CD4-positive, alpha-beta T cell (primary cell): ENCODE measurements at regions not wholly inside any gene's neighbourhood (a gene's known extent, or its start where the extent isn't known, plus 50 kb on each side); places are given as distances from the start of the nearest gene placed in this dataset.

Experiments used
- ATAC-seq: fragments of 200-7000 bp; cut with Tn5 transposase; one replicate; pipeline ENCODE4 v1.10.0; 2022; ENCODE audit warnings: mild to moderate bottlenecking; ENCODE audit not compliant: poor library complexity
- CTCF ChIA-PET: fragments of 350-600 bp; sonication (Branson Sonifier 250); formaldehyde crosslinking; loops from one replicate; lab custom pipeline; 2021; ENCODE audit warnings: antibody characterized with exemption, inconsistent platforms; lab: Charles Lee
- POLR2A ChIA-PET: fragments of 350-600 bp; sonication (Branson Sonifier 250); formaldehyde crosslinking; loops from one replicate; lab custom pipeline; 2021; ENCODE audit warnings: antibody characterized with exemption, inconsistent platforms; lab: Charles Lee
- DNase-seq, 14 experiments: peaks; one replicate each; pipeline ENCODE4 v3.0.0-alpha.2; 2013 to 2020; ENCODE audit warnings: mixed read lengths in 2 of 14
- H3K27ac ChIP-seq, 2 donors: one replicate each; pipeline versions ENCODE4 v1.5.1 to v1.7.0; 2013; ENCODE audit warnings: low read length in 2 of 2, low read depth in 1 of 2, mild to moderate bottlenecking in 1 of 2
- H3K27me3 ChIP-seq, 2 experiments: 1 replicate in 1 of 2; 2 replicates in 1 of 2; pipeline versions ENCODE4 v1.6.1 to v1.7.0; 2013; ENCODE audit warnings: low read length in 2 of 2, control low read depth in 1 of 2, mild to moderate bottlenecking in 1 of 2, moderate library complexity in 1 of 2; ENCODE audit not compliant: insufficient read depth in 2 of 2, control insufficient read depth in 1 of 2
- H3K36me3 ChIP-seq: one replicate; pipeline ENCODE4 v1.6.1; 2013; ENCODE audit warnings: low read length, control low read depth; ENCODE audit not compliant: insufficient read depth
- H3K4me1 ChIP-seq: one replicate; pipeline ENCODE4 v1.6.1; 2013; ENCODE audit warnings: low read length, control low read depth; ENCODE audit not compliant: insufficient read depth
- H3K4me3 ChIP-seq: one replicate; pipeline ENCODE4 v1.5.1; 2013; ENCODE audit warnings: mild to moderate bottlenecking, low read length, moderate library complexity
- H3K9me3 ChIP-seq, 2 experiments: 1 replicate in 1 of 2; 2 replicates in 1 of 2; pipeline versions ENCODE4 v1.6.1 to v1.7.0; 2013; ENCODE audit warnings: low read length in 2 of 2, mild to moderate bottlenecking in 2 of 2, control low read depth in 1 of 2, moderate library complexity in 1 of 2; ENCODE audit not compliant: control insufficient read depth in 1 of 2, insufficient read depth in 1 of 2
- H3K27ac Mint-ChIP-seq: one replicate; pipeline ENCODE4 v1.8.0; 2020; ENCODE audit warnings: mixed read lengths
- H3K27me3 Mint-ChIP-seq: one replicate; pipeline ENCODE4 v1.8.0; 2021; ENCODE audit warnings: mixed read lengths
- H3K36me3 Mint-ChIP-seq: one replicate; pipeline ENCODE4 v1.8.0; 2021; ENCODE audit warnings: low read depth, mixed read lengths
- H3K4me1 Mint-ChIP-seq: one replicate; pipeline ENCODE4 v1.8.0; 2021; ENCODE audit warnings: low read depth, mixed read lengths
- H3K4me3 Mint-ChIP-seq: one replicate; pipeline ENCODE4 v1.8.0; 2020; ENCODE audit warnings: mild to moderate bottlenecking, mixed read lengths
- H3K9me3 Mint-ChIP-seq: one replicate; pipeline ENCODE4 v1.8.0; 2020; ENCODE audit warnings: mixed read lengths
- intact Hi-C, 2 experiments: fragments of 100-400 bp; cut with DNase I in 1 of 2; cut with micrococcal nuclease in 1 of 2; formaldehyde crosslinking; loops; one replicate each; pipeline versions ENCODE4 v1.15.1 to v1.9.0; 2023 to 2025; cut with DNase I, micrococcal nuclease
- TF ChIP-seq, protein P1 (sequence below): fragments of 200-600 bp; IDR thresholded peaks from one replicate; pipeline ENCODE4 v1.8.0; 2022; ENCODE audit warnings: antibody characterized with exemption, mild to moderate bottlenecking

- Mint-ChIP-seq H3K36me3 (no peaks in the 10 kb centered on the region), H3K4me1 (no peaks in the 10 kb centered on the region), H3K9me3 (peaks cover 3% of the 10 kb centered on the region), H3K4me3 (no peak overlapping the region), H3K27ac (no peak overlapping the region), H3K27me3 (peaks cover 6% of the 10 kb centered on the region)
- TF ChIP-seq, protein P1, sequence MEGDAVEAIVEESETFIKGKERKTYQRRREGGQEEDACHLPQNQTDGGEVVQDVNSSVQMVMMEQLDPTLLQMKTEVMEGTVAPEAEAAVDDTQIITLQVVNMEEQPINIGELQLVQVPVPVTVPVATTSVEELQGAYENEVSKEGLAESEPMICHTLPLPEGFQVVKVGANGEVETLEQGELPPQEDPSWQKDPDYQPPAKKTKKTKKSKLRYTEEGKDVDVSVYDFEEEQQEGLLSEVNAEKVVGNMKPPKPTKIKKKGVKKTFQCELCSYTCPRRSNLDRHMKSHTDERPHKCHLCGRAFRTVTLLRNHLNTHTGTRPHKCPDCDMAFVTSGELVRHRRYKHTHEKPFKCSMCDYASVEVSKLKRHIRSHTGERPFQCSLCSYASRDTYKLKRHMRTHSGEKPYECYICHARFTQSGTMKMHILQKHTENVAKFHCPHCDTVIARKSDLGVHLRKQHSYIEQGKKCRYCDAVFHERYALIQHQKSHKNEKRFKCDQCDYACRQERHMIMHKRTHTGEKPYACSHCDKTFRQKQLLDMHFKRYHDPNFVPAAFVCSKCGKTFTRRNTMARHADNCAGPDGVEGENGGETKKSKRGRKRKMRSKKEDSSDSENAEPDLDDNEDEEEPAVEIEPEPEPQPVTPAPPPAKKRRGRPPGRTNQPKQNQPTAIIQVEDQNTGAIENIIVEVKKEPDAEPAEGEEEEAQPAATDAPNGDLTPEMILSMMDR = no peak
- ChIA-PET CTCF (no interaction called here), POLR2A (no interaction called here)
- Histone ChIP-seq H3K4me3 (no peak overlapping the region), H3K27ac (no peak overlapping the region), H3K9me3 (no peaks in the 10 kb centered on the region), H3K27me3 (no peaks in the 10 kb centered on the region), H3K4me1 (no peaks in the 10 kb centered on the region), H3K36me3 (no peaks in the 10 kb centered on the region)
- intact Hi-C loops = no loop called here
- DNase-seq (no peak), ATAC-seq (no peak)
Measured at GRCh38 chr2:215695861-215696260, 260.0 kb upstream of the FN1 start.

DNA sequence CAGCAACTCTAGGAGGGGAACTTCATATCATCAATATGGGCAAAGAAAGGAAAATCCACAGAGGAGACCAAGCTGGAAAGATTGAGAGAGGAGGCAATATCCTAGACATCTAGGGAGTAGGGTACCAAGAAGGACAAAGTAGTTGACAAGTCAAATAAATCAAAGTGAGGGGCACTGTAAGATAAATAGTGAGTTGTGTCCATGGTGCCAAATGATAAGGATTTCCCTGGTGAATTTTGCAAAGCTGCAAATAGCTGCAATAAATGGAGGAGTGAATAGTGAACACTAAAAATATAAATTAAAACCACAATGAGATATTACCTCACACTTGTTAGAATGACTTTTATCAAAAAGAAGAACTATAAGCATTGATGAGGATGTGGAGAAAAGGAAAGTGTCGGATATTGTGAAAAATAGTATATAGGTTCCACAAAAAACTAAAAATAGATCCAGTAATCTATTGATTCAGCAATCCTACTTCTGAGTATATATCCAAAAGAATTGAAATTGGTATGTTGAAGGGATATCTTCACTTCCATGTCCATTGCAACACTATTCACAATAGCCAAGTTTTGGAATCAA, 258.2 kb upstream of the FN1 start:
- ChIA-PET CTCF (no interaction called here), POLR2A (no interaction called here)
- Mint-ChIP-seq H3K27ac (no peak overlapping the region), H3K4me1 (no peaks in the 10 kb centered on the region), H3K27me3 (peaks cover 6% of the 10 kb centered on the region), H3K36me3 (no peaks in the 10 kb centered on the region), H3K4me3 (no peak overlapping the region), H3K9me3 (peaks cover 3% of the 10 kb centered on the region)
- TF ChIP-seq, protein P1 = no peak
- H3K27ac ChIP-seq = no peak overlapping the region
- ATAC-seq (no peak), DNase-seq (no peak)
- H3K27me3 ChIP-seq = no peaks in the 10 kb centered on the region
- H3K9me3 ChIP-seq = no peaks in the 10 kb centered on the region
- intact Hi-C loops = no loop called here
- no peaks in the 10 kb centered on the region for H3K36me3 ChIP-seq
- no peak overlapping the region for H3K4me3 ChIP-seq
- H3K4me1 ChIP-seq = no peaks in the 10 kb centered on the region

DNA sequence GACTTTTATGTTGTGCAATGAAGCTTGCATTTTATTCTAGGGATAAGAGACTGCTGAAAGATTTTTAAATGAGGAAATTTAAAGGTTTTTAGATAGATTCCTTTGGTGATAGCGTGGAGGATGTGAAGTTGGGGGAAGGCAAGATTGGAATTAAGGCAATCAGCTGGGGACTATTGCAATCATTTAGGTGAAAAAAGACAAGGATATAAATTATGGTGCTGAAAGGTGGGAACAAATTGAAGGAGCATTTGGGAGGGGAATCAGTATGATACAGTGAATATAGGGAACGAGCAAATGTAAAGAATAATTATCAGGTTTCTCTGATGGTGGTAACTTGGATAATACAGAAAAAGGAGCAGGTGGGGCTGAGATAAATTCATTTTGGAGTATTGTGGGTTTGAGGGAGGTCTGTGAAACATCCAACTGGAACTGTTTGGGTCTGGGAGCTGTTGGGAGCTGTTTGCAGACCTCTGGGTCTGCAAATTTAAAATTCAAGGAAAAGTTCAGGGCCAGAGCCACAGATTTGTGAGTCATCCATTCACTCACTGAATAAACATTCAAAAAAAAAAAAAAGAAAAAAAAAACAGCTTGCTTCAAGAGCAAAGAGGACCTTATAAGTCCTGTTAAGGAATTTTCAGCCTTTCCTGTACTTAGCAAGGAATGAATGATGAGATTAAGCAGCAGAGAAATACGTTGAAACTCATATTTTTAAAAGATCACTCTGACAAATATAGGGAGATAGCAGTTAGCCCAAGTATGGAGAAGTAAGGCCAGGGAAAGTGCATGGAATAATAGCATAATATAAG, 257.5 kb upstream of the FN1 start:
- Mint-ChIP-seq H3K36me3 (no peaks in the 10 kb centered on the region), H3K4me1 (no peaks in the 10 kb centered on the region), H3K9me3 (peaks cover 3% of the 10 kb centered on the region), H3K27ac (no peak overlapping the region), H3K4me3 (no peak overlapping the region), H3K27me3 (peaks cover 6% of the 10 kb centered on the region)
- Histone ChIP-seq H3K27ac (no peak overlapping the region), H3K4me3 (no peak overlapping the region), H3K27me3 (no peaks in the 10 kb centered on the region), H3K9me3 (no peaks in the 10 kb centered on the region), H3K4me1 (no peaks in the 10 kb centered on the region), H3K36me3 (no peaks in the 10 kb centered on the region)
- ChIA-PET CTCF (no interaction called here), POLR2A (no interaction called here)
- intact Hi-C loops = no loop called here
- ATAC-seq = no peak
- no peak for DNase-seq
- TF ChIP-seq, protein P1 = no peak
